MCF 10A (cell line): ENCODE measurements at regions not wholly inside any gene's neighbourhood (a gene's known extent, or its start where the extent isn't known, plus 50 kb on each side); places are given as distances from the start of the nearest gene placed in this dataset.

Source experiments
- BruUV-seq: library from RNA; stranded (reverse); fragments of 400-500 nt; replicated peaks from 2 replicates; lab custom pipeline; 2021; lab: Mats Ljungman, UMichigan
- CTCF ChIA-PET: fragments of 300-600 bp; sonication (Branson Sonifier 250); formaldehyde crosslinking; extraction: SDS; loops from one replicate; lab custom pipeline; 2021; ENCODE audit warnings: antibody characterized with exemption, inconsistent platforms; lab: Yijun Ruan, JAX
- POLR2A ChIA-PET: fragments of 300-600, 350-650 bp; sonication (Branson Sonifier 250); formaldehyde crosslinking; extraction: SDS; loops from one replicate; lab custom pipeline; 2020; ENCODE audit warnings: antibody characterized with exemption, inconsistent platforms; lab: Yijun Ruan, JAX
- DNase-seq: peaks from one replicate; pipeline ENCODE4 v3.0.0-alpha.2; 2018; ENCODE audit not compliant: unreplicated experiment
- H3K27ac Mint-ChIP-seq: one replicate; pipeline ENCODE4 v1.8.0; 2022; ENCODE audit warnings: mild to moderate bottlenecking, low read depth, mixed read lengths; ENCODE audit not compliant: unreplicated experiment
- H3K27me3 Mint-ChIP-seq: one replicate; pipeline ENCODE4 v1.8.0; 2022; ENCODE audit warnings: mixed read lengths; ENCODE audit not compliant: insufficient read depth, unreplicated experiment
- H3K36me3 Mint-ChIP-seq: one replicate; pipeline ENCODE4 v1.8.0; 2022; ENCODE audit warnings: mild to moderate bottlenecking, moderate library complexity, mixed read lengths; ENCODE audit not compliant: insufficient read depth, unreplicated experiment
- H3K4me1 Mint-ChIP-seq: one replicate; pipeline ENCODE4 v1.8.0; 2022; ENCODE audit warnings: mixed read lengths; ENCODE audit not compliant: insufficient read depth, unreplicated experiment
- H3K4me3 Mint-ChIP-seq: one replicate; pipeline ENCODE4 v1.8.0; 2022; ENCODE audit warnings: mild to moderate bottlenecking, moderate library complexity, mixed read lengths; ENCODE audit not compliant: unreplicated experiment
- H3K9me3 Mint-ChIP-seq: one replicate; pipeline ENCODE4 v1.8.0; 2022; ENCODE audit warnings: mixed read lengths; ENCODE audit not compliant: unreplicated experiment
- CTCF ChIP-seq: fragments of 200-600 bp; IDR thresholded peaks from one replicate; pipeline ENCODE4 v1.8.0; 2022; ENCODE audit warnings: antibody characterized with exemption, mild to moderate bottlenecking; ENCODE audit not compliant: unreplicated experiment
- intact Hi-C: fragments of 100-400 bp; cut with micrococcal nuclease; formaldehyde crosslinking; loops from 2 replicates; pipeline ENCODE4 v1.14.1; 2022

GRCh38 chr1:181295217-181295616, 188.1 kb upstream of the CACNA1E start:
- BruUV-seq: no TSS peak
- intact Hi-C loops: no loop called here
- no peak for DNase-seq
- no peak for TF ChIP-seq CTCF
- Mint-ChIP-seq H3K36me3 (no peaks in the 10 kb centered on the region), H3K9me3 (no peaks in the 10 kb centered on the region), H3K4me3 (no peak overlapping the region), H3K27ac (no peak overlapping the region), H3K27me3 (no peaks in the 10 kb centered on the region), H3K4me1 (no peaks in the 10 kb centered on the region)
- CTCF ChIA-PET: no interaction called here
- POLR2A ChIA-PET: no interaction called here

DNA sequence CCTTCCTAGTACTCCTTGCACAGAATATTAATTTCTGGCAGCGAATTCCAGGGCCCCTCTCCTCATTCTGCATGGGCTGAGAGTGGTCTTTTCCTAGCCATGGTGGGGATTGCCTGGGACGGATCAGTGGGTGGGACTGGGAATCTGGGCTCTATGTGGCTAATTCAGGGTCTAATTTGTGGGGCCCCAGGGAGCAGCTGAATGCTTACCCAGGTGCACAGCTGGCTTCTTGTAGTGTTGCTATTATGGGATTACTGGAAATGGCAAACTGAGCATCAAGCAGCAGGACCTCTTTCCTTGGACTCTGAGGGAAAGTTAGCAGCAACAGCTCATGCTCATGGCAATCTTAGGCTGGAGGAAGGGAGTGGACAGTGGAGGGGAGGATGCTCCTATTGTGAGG, 187.1 kb upstream of the CACNA1E start:
- BruUV-seq: no TSS peak
- Mint-ChIP-seq H3K9me3 (no peaks in the 10 kb centered on the region), H3K36me3 (no peaks in the 10 kb centered on the region), H3K4me1 (no peaks in the 10 kb centered on the region), H3K4me3 (no peak overlapping the region), H3K27me3 (no peaks in the 10 kb centered on the region), H3K27ac (no peak overlapping the region)
- ChIA-PET POLR2A (interaction anchor here (0.7 kb wide), 1 partner anchor 8 kb away, joined by 3 read pairs; no protein-coding TSS in a partner anchor), CTCF (interaction anchor here (0.7 to 1.2 kb wide), 3 partner anchors 11 to 415 kb away, joined by 3 to 4 read pairs (median 3); no protein-coding TSS in a partner anchor)
- DNase-seq: no peak
- intact Hi-C loops: no loop called here
- no peak for TF ChIP-seq CTCF

GRCh38 chr1:181308098-181308497, 175.2 kb upstream of the CACNA1E start:
- intact Hi-C loops: no loop called here
- H3K4me3 Mint-ChIP-seq: no peak overlapping the region
- H3K9me3 Mint-ChIP-seq: no peaks in the 10 kb centered on the region
- ChIA-PET POLR2A (interaction anchor here (0.6 to 1.4 kb wide), 3 partner anchors 12 to 349 kb away, joined by 3 to 7 read pairs (median 3); no protein-coding TSS in a partner anchor), CTCF (interaction anchor here (0.8 kb wide), 1 partner anchor 14 kb away, joined by 3 read pairs; no protein-coding TSS in a partner anchor)
- BruUV-seq: no TSS peak
- H3K27me3 Mint-ChIP-seq: no peaks in the 10 kb centered on the region
- H3K36me3 Mint-ChIP-seq: no peaks in the 10 kb centered on the region
- H3K4me1 Mint-ChIP-seq: no peaks in the 10 kb centered on the region
- H3K27ac Mint-ChIP-seq: no peak overlapping the region
- no peak for TF ChIP-seq CTCF
- DNase-seq: no peak

DNA sequence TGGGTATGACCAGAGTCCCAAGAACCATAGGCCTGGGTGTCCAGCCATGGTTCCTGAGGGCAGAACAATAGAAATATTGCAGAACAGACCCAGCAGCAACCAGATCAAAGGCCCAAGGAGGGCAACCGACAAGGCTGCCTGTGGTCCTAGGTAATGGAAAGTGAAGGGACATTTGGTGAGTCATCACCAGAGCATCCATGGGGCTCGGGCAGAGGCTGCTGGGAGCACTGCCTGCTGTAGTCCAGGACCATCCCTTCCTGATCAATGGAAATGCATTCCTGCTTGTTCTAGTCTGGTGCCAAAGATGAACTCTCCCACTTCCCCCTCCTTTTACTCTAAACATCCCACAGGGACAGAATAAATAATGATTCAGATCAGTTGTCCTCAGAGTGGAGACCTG, 172.8 kb upstream of the CACNA1E start:
- intact Hi-C loops: no loop called here
- Mint-ChIP-seq H3K27ac (no peak overlapping the region), H3K27me3 (peaks cover 18% of the 10 kb centered on the region), H3K36me3 (no peaks in the 10 kb centered on the region), H3K4me3 (no peak overlapping the region), H3K4me1 (no peaks in the 10 kb centered on the region), H3K9me3 (no peaks in the 10 kb centered on the region)
- TF ChIP-seq CTCF: no peak
- DNase-seq: peak; percentile 22
- ChIA-PET POLR2A (no interaction called here), CTCF (no interaction called here)
- BruUV-seq: no TSS peak
